Endothelial cell of umbilical vein (primary cell): ENCODE measurements at regions not wholly inside any gene's neighbourhood (a gene's known extent, or its start where the extent isn't known, plus 50 kb on each side); places are given as distances from the start of the nearest gene placed in this dataset.

ENCODE experiments used
- CTCF ChIP-seq, 2 donors: IDR thresholded peaks; 1 replicate in 1 of 2; 2 replicates in 1 of 2; pipeline ENCODE4 v1.5.1; 2011; ENCODE audit warnings: low read length in 2 of 2, mild to moderate bottlenecking in 2 of 2, moderate library complexity in 2 of 2, control low read depth in 1 of 2, inconsistent platforms in 1 of 2, low read depth in 1 of 2; ENCODE audit not compliant: insufficient read depth in 1 of 2; ENCODE audit errors: extremely low read depth in 1 of 2
- EZH2 ChIP-seq: IDR thresholded peaks from 2 replicates; pipeline ENCODE4 v1.6.1; 2012; ENCODE audit warnings: borderline replicate concordance, low read depth, mild to moderate bottlenecking, moderate library complexity, low read length, inconsistent platforms; ENCODE audit not compliant: severe bottlenecking
- MYC ChIP-seq: IDR thresholded peaks from one replicate; pipeline ENCODE4 v1.6.1; 2011; ENCODE audit warnings: mild to moderate bottlenecking, low read depth, low read length

- no peak for TF ChIP-seq CTCF (IDR thresholded peaks at IDR 0.05; ENCODE audit: extremely low read depth in 1 of 2, insufficient read depth in 1 of 2, low read depth in 1 of 2, low read length in 2 of 2)
- TF ChIP-seq EZH2 = no peak
- no peak for TF ChIP-seq MYC
Measured at GRCh38 chr1:30032302-30032701, 691.1 kb downstream of the MATN1 start.
